IMR-90 (cell line): ENCODE measurements at regions not wholly inside any gene's neighbourhood (a gene's known extent, or its start where the extent isn't known, plus 50 kb on each side); places are given as distances from the start of the nearest gene placed in this dataset.

Source experiments
- ATAC-seq: fragments of 200-7000 bp; cut with Tn5 transposase; 2 replicates; pipeline ENCODE4 v1.9.1; 2020; ENCODE audit warnings: low read depth, mild to moderate bottlenecking, moderate library complexity
- BruUV-seq: library from RNA; stranded (reverse); fragments of 400-500 nt; replicated peaks from 2 replicates; lab custom pipeline; 2021; lab: Mats Ljungman, UMichigan
- CTCF ChIA-PET: fragments of 300-600 bp; formaldehyde crosslinking; extraction: SDS; loops from one replicate; lab custom pipeline; 2021; ENCODE audit warnings: antibody characterized with exemption; lab: Yijun Ruan, JAX
- POLR2A ChIA-PET: fragments of 300-600 bp; sonication (Branson Sonifier 250); formaldehyde crosslinking; loops from one replicate; lab custom pipeline; 2022; ENCODE audit warnings: antibody characterized with exemption; ENCODE audit not compliant: unreplicated experiment; lab: Charles Lee
- DNase-seq: peaks from one replicate; pipeline ENCODE4 v3.0.0; 2013
- H2AFZ ChIP-seq: replicated peaks from 2 replicates; pipeline ENCODE3; 2013; ENCODE audit warnings: low read length, mild to moderate bottlenecking; ENCODE audit not compliant: poor library complexity
- H2AK5ac ChIP-seq: 2 replicates; pipeline ENCODE4 v1.6.1; 2013; ENCODE audit warnings: low read depth, low read length, inconsistent platforms
- H2AK9ac ChIP-seq: replicated peaks from 2 replicates; pipeline ENCODE3; 2013; ENCODE audit warnings: mild to moderate bottlenecking, low read depth, low read length, moderate library complexity; ENCODE audit not compliant: poor library complexity
- H2BK120ac ChIP-seq: 2 replicates; pipeline ENCODE4 v1.6.1; 2013; ENCODE audit warnings: low read depth, low read length, inconsistent platforms
- H2BK15ac ChIP-seq: 3 replicates; pipeline ENCODE4 v1.6.1; 2013; ENCODE audit warnings: low read depth, low read length, inconsistent platforms
- H2BK20ac ChIP-seq: 2 replicates; pipeline ENCODE4 v1.6.1; 2013; ENCODE audit warnings: low read depth, mild to moderate bottlenecking, inconsistent platforms, low read length, moderate library complexity
- H2BK5ac ChIP-seq: 2 replicates; pipeline ENCODE4 v1.6.1; 2013; ENCODE audit warnings: mild to moderate bottlenecking, low read depth, low read length, inconsistent platforms; ENCODE audit not compliant: poor library complexity, severe bottlenecking
- H3K14ac ChIP-seq: replicated peaks from 2 replicates; pipeline ENCODE4 v1.6.1; 2013; ENCODE audit warnings: low read depth, low read length, inconsistent platforms
- H3K18ac ChIP-seq: 2 replicates; pipeline ENCODE4 v1.6.1; 2013; ENCODE audit warnings: low read depth, low read length, control low read depth
- H3K23ac ChIP-seq: 2 replicates; pipeline ENCODE4 v1.6.1; 2013; ENCODE audit warnings: low read depth, low read length, inconsistent platforms
- H3K27ac ChIP-seq: 2 replicates; pipeline ENCODE4 v1.5.1; 2013; ENCODE audit warnings: mild to moderate bottlenecking, control low read depth, low read length; ENCODE audit not compliant: insufficient read depth
- H3K27me3 ChIP-seq: 2 replicates; pipeline ENCODE4 v1.6.1; 2013; ENCODE audit warnings: low read length; ENCODE audit not compliant: control insufficient read depth, insufficient read depth
- H3K36me3 ChIP-seq: 2 replicates; pipeline ENCODE4 v1.6.1; 2013; ENCODE audit warnings: low read length, mixed read lengths; ENCODE audit not compliant: control insufficient read depth, insufficient read depth
- H3K4ac ChIP-seq: 2 replicates; pipeline ENCODE4 v1.6.1; 2013; ENCODE audit warnings: low read depth, low read length, inconsistent platforms
- H3K4me1 ChIP-seq: 2 replicates; pipeline ENCODE4 v1.6.1; 2013; ENCODE audit warnings: low read length, mixed read lengths; ENCODE audit not compliant: control insufficient read depth, insufficient read depth
- H3K4me2 ChIP-seq: 2 replicates; pipeline ENCODE4 v1.6.1; 2013; ENCODE audit warnings: low read depth, mild to moderate bottlenecking, control low read depth, low read length, moderate library complexity
- H3K4me3 ChIP-seq: 2 replicates; pipeline ENCODE4 v1.5.1; 2013; ENCODE audit warnings: low read depth, mild to moderate bottlenecking, control low read depth, low read length, moderate library complexity; ENCODE audit not compliant: insufficient read depth
- H3K56ac ChIP-seq: 2 replicates; pipeline ENCODE4 v1.6.1; 2013; ENCODE audit warnings: low read length, inconsistent platforms; ENCODE audit not compliant: insufficient read depth; ENCODE audit errors: extremely low read depth
- H3K79me1 ChIP-seq, 2 experiments: 2 replicates each; pipeline ENCODE4 v1.6.1; 2013; ENCODE audit warnings: low read length in 2 of 2, inconsistent platforms in 1 of 2, low read depth in 1 of 2
- H3K9ac ChIP-seq: 2 replicates; pipeline ENCODE4 v1.6.1; 2013; ENCODE audit warnings: low read depth, low read length, control low read depth
- H3K9me1 ChIP-seq: 2 replicates; pipeline ENCODE4 v1.6.1; 2013; ENCODE audit warnings: low read length, inconsistent platforms; ENCODE audit not compliant: insufficient read depth
- H3K9me3 ChIP-seq: 2 replicates; pipeline ENCODE4 v1.6.1; 2013; ENCODE audit warnings: low read length; ENCODE audit not compliant: control insufficient read depth, insufficient read depth
- H4K20me1 ChIP-seq: 2 replicates; pipeline ENCODE4 v1.6.1; 2013; ENCODE audit warnings: low read length, inconsistent platforms; ENCODE audit not compliant: insufficient read depth
- H4K5ac ChIP-seq: 2 replicates; pipeline ENCODE4 v1.6.1; 2013; ENCODE audit warnings: mild to moderate bottlenecking, low read depth, low read length, control low read depth
- H4K8ac ChIP-seq, 2 experiments: 2 replicates each; pipeline ENCODE4 v1.6.1; 2013; ENCODE audit warnings: low read depth in 2 of 2, low read length in 2 of 2, control low read depth in 1 of 2, inconsistent platforms in 1 of 2
- H4K91ac ChIP-seq: 2 replicates; pipeline ENCODE4 v1.6.1; 2013; ENCODE audit warnings: low read depth, low read length, inconsistent platforms; ENCODE audit not compliant: insufficient read depth
- BHLHE40 ChIP-seq: fragments of 150-350 bp; IDR thresholded peaks from 2 replicates; pipeline ENCODE4 v1.6.1; 2016; ENCODE audit warnings: mild to moderate bottlenecking, low read depth, low read length
- CEBPB ChIP-seq: IDR thresholded peaks from 2 replicates; pipeline ENCODE4 v1.6.1; 2012; ENCODE audit warnings: low read depth, low read length, improper control_type of control experiment
- CHD1 ChIP-seq: IDR thresholded peaks from 2 replicates; pipeline ENCODE4 v1.6.1; 2012; ENCODE audit warnings: low read depth, low read length, improper control_type of control experiment
- FOS ChIP-seq: fragments of 150-350 bp; IDR thresholded peaks from 2 replicates; pipeline ENCODE4 v1.6.1; 2016; ENCODE audit warnings: low read depth, low read length
- MAFK ChIP-seq: IDR thresholded peaks from 2 replicates; pipeline ENCODE4 v1.6.1; 2012; ENCODE audit warnings: low read depth, low read length, improper control_type of control experiment
- MAZ ChIP-seq: IDR thresholded peaks from 2 replicates; pipeline ENCODE4 v1.6.1; 2012; ENCODE audit warnings: low read depth, mild to moderate bottlenecking, low read length, improper control_type of control experiment, moderate library complexity, borderline replicate concordance
- MXI1 ChIP-seq: IDR thresholded peaks from 2 replicates; pipeline ENCODE4 v1.6.1; 2012; ENCODE audit warnings: low read depth, mild to moderate bottlenecking, low read length, moderate library complexity, borderline replicate concordance
- NFE2L2 ChIP-seq: fragments of 150-350 bp; IDR thresholded peaks from 2 replicates; pipeline ENCODE4 v1.6.1; 2016; ENCODE audit warnings: low read depth, mild to moderate bottlenecking, low read length
- POLR2A ChIP-seq: IDR thresholded peaks from 2 replicates; pipeline ENCODE4 v1.6.1; 2012; ENCODE audit warnings: mild to moderate bottlenecking, low read depth, low read length
- RAD21 ChIP-seq: IDR thresholded peaks from 2 replicates; pipeline ENCODE4 v1.6.1; 2012; ENCODE audit warnings: low read length, improper control_type of control experiment
- RCOR1 ChIP-seq: IDR thresholded peaks from 2 replicates; pipeline ENCODE4 v1.6.1; 2012; ENCODE audit warnings: mild to moderate bottlenecking, low read length, improper control_type of control experiment; ENCODE audit not compliant: insufficient replicate concordance
- RFX5 ChIP-seq: IDR thresholded peaks from 2 replicates; pipeline ENCODE4 v1.8.0; 2012; ENCODE audit warnings: low read depth, mild to moderate bottlenecking, low read length, moderate library complexity
- SMC3 ChIP-seq: fragments of 150-350 bp; IDR thresholded peaks from 2 replicates; pipeline ENCODE4 v1.6.1; 2016; ENCODE audit warnings: low read depth, mild to moderate bottlenecking, antibody characterized with exemption, low read length, moderate library complexity
- WGBS, 2 experiments: methylation state at CpG; one replicate each; pipeline versions ENCODE4 v1.1.5 to v1.1.7; 2013; ENCODE audit warnings: missing lambda C conversion rate in 2 of 2; ENCODE audit not compliant: insufficient read length in 1 of 2; ENCODE audit errors: extremely low coverage in 2 of 2; 5-methylcytosine and 5-hydroxymethylcytosine counted together
- dilution Hi-C: fragments of 300-500 bp; cut with HindIII; formaldehyde crosslinking; loops from one replicate; pipeline ENCODE4 v1.14.3; 2018; ENCODE audit warnings: low sequenced_read_pairs; ENCODE audit not compliant: unreplicated experiment
- in situ Hi-C: fragments of 300-500 bp; cut with MboI; formaldehyde crosslinking; loops from 3 replicates; pipeline ENCODE4 v1.14.3; 2019; ENCODE audit warnings: low sequenced_read_pairs, inconsistent platforms, mixed read lengths
- intact Hi-C: fragments of 100-400 bp; cut with micrococcal nuclease; formaldehyde crosslinking; loops from 2 replicates; pipeline ENCODE4 v1.10.0; 2022
- TF ChIP-seq, protein P1 (sequence below): conservative IDR thresholded peaks from 2 replicates; pipeline ENCODE4 v1.5.1; 2012; ENCODE audit warnings: mild to moderate bottlenecking, low read depth, low read length, improper control_type of control experiment
- TF ChIP-seq, protein P2 (sequence below): fragments of 150-350 bp; IDR thresholded peaks from 2 replicates; pipeline ENCODE4 v1.6.1; 2016; ENCODE audit warnings: low read depth, mild to moderate bottlenecking, low read length, moderate library complexity, borderline replicate concordance
- TF ChIP-seq, protein P3 (sequence below): fragments of 150-350 bp; IDR thresholded peaks from 2 replicates; pipeline ENCODE4 v1.6.1; 2017; ENCODE audit warnings: mild to moderate bottlenecking, antibody characterized with exemption, low read length, low read depth

DNA sequence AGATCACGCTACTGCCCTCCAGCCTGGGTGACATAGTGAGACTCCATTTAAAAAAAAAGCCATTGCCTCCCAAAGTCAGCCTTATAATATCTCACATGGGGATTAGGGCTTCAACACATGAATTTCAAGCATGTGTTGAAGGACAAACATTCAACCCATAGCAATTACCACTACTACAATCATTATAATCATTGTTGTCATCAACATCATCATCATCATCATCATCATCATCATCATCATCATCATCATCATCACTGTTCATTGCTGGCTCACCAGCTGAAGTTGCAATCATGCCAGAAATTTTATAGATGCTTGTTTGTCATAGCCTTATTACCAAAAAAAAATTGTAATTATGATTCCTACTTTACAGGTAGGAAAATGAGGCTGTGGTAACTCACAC lies 762.9 kb downstream of the METTL15 start:
- no peak overlapping the region for H2BK15ac ChIP-seq
- no peaks in the 10 kb centered on the region for H3K9me3 ChIP-seq
- H2BK120ac ChIP-seq: no peak overlapping the region
- no peak for TF ChIP-seq FOS
- TF ChIP-seq, protein P1, sequence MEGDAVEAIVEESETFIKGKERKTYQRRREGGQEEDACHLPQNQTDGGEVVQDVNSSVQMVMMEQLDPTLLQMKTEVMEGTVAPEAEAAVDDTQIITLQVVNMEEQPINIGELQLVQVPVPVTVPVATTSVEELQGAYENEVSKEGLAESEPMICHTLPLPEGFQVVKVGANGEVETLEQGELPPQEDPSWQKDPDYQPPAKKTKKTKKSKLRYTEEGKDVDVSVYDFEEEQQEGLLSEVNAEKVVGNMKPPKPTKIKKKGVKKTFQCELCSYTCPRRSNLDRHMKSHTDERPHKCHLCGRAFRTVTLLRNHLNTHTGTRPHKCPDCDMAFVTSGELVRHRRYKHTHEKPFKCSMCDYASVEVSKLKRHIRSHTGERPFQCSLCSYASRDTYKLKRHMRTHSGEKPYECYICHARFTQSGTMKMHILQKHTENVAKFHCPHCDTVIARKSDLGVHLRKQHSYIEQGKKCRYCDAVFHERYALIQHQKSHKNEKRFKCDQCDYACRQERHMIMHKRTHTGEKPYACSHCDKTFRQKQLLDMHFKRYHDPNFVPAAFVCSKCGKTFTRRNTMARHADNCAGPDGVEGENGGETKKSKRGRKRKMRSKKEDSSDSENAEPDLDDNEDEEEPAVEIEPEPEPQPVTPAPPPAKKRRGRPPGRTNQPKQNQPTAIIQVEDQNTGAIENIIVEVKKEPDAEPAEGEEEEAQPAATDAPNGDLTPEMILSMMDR: no peak
- no peak for TF ChIP-seq MAFK
- TF ChIP-seq RCOR1: no peak
- no peak for TF ChIP-seq BHLHE40
- TF ChIP-seq CEBPB: no peak
- TF ChIP-seq, protein P2, sequence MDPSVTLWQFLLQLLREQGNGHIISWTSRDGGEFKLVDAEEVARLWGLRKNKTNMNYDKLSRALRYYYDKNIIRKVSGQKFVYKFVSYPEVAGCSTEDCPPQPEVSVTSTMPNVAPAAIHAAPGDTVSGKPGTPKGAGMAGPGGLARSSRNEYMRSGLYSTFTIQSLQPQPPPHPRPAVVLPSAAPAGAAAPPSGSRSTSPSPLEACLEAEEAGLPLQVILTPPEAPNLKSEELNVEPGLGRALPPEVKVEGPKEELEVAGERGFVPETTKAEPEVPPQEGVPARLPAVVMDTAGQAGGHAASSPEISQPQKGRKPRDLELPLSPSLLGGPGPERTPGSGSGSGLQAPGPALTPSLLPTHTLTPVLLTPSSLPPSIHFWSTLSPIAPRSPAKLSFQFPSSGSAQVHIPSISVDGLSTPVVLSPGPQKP: no peak
- TF ChIP-seq RFX5: no peak
- TF ChIP-seq, protein P3, sequence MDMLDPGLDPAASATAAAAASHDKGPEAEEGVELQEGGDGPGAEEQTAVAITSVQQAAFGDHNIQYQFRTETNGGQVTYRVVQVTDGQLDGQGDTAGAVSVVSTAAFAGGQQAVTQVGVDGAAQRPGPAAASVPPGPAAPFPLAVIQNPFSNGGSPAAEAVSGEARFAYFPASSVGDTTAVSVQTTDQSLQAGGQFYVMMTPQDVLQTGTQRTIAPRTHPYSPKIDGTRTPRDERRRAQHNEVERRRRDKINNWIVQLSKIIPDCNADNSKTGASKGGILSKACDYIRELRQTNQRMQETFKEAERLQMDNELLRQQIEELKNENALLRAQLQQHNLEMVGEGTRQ: no peak
- TF ChIP-seq NFE2L2: no peak
- no peak for TF ChIP-seq POLR2A
- no peak for TF ChIP-seq MAZ
- TF ChIP-seq CHD1: no peak
- no peak for TF ChIP-seq SMC3
- TF ChIP-seq MXI1: no peak
- TF ChIP-seq RAD21: no peak
- ChIA-PET POLR2A (interaction anchor here (0.7 kb wide), 1 partner anchor 70 kb away, joined by 4 read pairs; no protein-coding TSS in a partner anchor), CTCF (no interaction called here)
- H3K4me1 ChIP-seq: no peaks in the 10 kb centered on the region
- no peak for DNase-seq
- H4K91ac ChIP-seq: no peak overlapping the region
- H3K4me3 ChIP-seq: no peak overlapping the region
- no peak overlapping the region for H2AK9ac ChIP-seq
- H4K20me1 ChIP-seq: no peaks in the 10 kb centered on the region
- no peak overlapping the region for H3K4me2 ChIP-seq
- H4K5ac ChIP-seq: no peak overlapping the region
- no peak overlapping the region for H3K14ac ChIP-seq
- intact Hi-C loops (no loop called here), dilution Hi-C loops (no loop called here), in situ Hi-C loops (no loop called here)
- H2BK5ac ChIP-seq: no peak overlapping the region
- no peak overlapping the region for H3K18ac ChIP-seq
- no peak overlapping the region for H3K23ac ChIP-seq
- BruUV-seq: no TSS peak
- 100% methylated on average over 1 of the region's 1 CpG; no CpG with 5 or more reads in 1 of the 2 experiments for WGBS, 2 experiments
- H3K9me1 ChIP-seq: no peaks in the 10 kb centered on the region
- H3K9ac ChIP-seq: no peak overlapping the region
- H2AFZ ChIP-seq: no peak overlapping the region
- no peak overlapping the region for H3K27ac ChIP-seq
- H2BK20ac ChIP-seq: no peak overlapping the region
- ATAC-seq: no peak
- H3K27me3 ChIP-seq: no peaks in the 10 kb centered on the region
- no peak overlapping the region for H2AK5ac ChIP-seq
- no peak overlapping the region for H3K4ac ChIP-seq
- no peak overlapping the region for H4K8ac ChIP-seq
- H3K79me1 ChIP-seq: no peaks in the 10 kb centered on the region
- H3K36me3 ChIP-seq: no peaks in the 10 kb centered on the region
- no peak overlapping the region for H3K56ac ChIP-seq
